ENCODE measurements at regions not wholly inside any gene's neighbourhood (a gene's known extent, or its start where the extent isn't known, plus 50 kb on each side); places are given as distances from the start of the nearest gene placed in this dataset.

DNA sequence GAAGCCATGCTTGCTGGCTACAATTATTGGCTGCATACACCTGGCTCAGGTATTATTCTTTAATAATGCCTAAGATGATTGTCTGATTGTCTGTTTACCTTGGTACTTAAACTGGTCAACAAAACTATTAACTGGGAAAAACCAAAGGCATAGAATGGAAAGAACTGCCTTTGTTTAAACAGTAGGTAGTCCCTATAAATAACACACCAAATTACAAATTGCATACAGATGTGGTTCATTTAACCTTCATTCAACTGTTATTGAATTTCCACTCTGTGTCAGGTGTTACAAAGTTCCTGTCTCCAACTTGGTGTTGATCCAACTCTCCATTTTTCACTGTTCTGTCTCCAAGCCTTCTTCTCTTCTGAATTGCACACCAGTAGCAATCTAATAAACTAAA lies 79.8 kb upstream of the FSCB start:
- Mint-ChIP-seq H3K9me3 (peaks cover 6% of the 10 kb centered on the region), H3K27ac (no peak overlapping the region), H3K27me3 (no peaks in the 10 kb centered on the region), H3K4me3 (no peak overlapping the region), H3K4me1 (ENCODE audit: low read depth) (no peaks in the 10 kb centered on the region), H3K36me3 (ENCODE audit: low read depth) (no peaks in the 10 kb centered on the region)
- no peak for DNase-seq

DNA sequence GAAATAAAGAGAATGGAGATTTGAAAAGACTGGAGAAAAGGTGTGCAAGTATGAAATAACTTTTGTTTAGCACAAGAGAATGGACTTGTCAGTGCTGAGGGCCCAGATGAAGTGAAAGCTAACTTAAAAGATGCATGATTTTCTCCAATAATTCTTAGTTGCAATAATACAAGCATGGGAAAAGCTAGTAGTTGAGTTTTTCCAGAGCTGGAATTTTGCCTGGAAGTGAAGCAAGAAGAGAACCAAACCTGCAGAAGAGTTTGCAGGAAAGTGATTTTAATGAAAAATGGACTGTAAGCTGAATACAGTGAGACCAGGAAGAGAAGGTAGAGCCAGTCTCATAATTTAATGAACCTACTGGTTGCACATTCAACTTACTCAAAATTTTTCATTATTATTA lies 69.3 kb upstream of the FSCB start:
- Mint-ChIP-seq H3K27me3 (no peaks in the 10 kb centered on the region), H3K4me1 (ENCODE audit: low read depth) (no peaks in the 10 kb centered on the region), H3K4me3 (no peak overlapping the region), H3K27ac (no peak overlapping the region), H3K36me3 (ENCODE audit: low read depth) (no peaks in the 10 kb centered on the region), H3K9me3 (peaks cover 11% of the 10 kb centered on the region)
- DNase-seq, result no peak

DNA sequence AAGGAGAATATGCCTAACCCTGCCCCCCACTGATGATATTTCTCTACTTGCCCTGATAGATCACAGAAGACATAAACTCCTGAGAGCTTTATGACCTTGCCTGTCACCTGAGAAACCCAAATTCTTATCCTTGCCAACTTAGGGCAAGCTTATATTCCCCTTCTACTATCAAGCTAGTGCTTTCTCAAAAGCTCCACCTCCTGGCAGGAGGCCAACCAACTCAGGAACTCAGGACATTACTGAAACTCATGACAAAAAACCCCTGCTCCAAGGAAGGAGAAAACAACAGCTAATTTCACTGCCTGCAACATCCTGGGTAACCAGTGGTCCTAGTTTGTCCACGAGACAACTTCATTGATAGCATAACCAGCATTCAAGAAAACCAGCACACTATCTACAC lies 60.9 kb upstream of the FSCB start:
- H3K27me3 Mint-ChIP-seq, result no peaks in the 10 kb centered on the region
- DNase-seq, result no peak
- H3K36me3 Mint-ChIP-seq (ENCODE audit: low read depth), result no peaks in the 10 kb centered on the region
- no peaks in the 10 kb centered on the region for H3K4me1 Mint-ChIP-seq (ENCODE audit: low read depth)
- no peak overlapping the region for H3K27ac Mint-ChIP-seq
- H3K9me3 Mint-ChIP-seq, result peaks cover 12% of the 10 kb centered on the region
- no peak overlapping the region for H3K4me3 Mint-ChIP-seq

DNA sequence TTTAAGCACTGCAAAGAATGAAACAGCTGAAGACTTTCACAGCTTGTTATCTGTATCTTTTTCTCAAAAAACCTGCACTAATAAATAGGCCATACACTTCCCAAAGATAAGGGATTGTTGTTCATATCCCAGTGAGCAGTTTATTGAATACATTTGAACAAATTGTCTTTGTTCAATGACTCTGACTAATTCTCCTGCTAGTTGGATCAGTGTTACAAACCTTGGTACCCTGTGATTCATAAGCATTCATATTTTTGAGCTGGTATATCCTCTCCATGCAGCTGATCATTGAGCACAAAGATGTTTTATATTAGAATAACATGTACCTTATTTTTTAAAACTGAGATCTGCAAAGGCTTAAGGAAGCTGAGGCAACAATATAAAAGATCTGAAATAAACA lies 58.9 kb upstream of the FSCB start:
- H3K4me3 Mint-ChIP-seq, result no peak overlapping the region
- no peaks in the 10 kb centered on the region for H3K4me1 Mint-ChIP-seq (ENCODE audit: low read depth)
- peaks cover 7% of the 10 kb centered on the region for H3K9me3 Mint-ChIP-seq
- H3K36me3 Mint-ChIP-seq (ENCODE audit: low read depth), result no peaks in the 10 kb centered on the region
- DNase-seq, result no peak
- no peaks in the 10 kb centered on the region for H3K27me3 Mint-ChIP-seq
- H3K27ac Mint-ChIP-seq, result no peak overlapping the region

DNA sequence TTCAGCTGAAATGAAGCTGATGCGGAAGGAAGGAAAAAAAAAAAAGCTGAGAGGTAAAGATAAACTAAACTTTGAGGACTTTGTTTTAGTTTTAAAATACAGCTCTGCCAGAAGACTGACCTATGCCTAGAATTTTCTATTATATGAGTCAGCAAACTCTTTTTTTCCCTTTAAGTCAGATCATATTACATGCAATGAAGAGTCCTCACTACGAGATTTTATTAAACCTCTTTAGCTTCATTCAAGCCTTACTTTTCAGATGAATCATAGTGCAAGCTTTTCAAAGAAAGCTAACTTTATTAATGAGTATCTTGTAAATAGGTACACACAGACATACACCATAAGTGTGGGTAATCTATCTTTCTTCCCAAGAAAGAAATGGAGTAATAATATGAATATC lies 57.8 kb upstream of the FSCB start:
- Mint-ChIP-seq H3K9me3 (peaks cover 3% of the 10 kb centered on the region), H3K36me3 (ENCODE audit: low read depth) (no peaks in the 10 kb centered on the region), H3K4me1 (ENCODE audit: low read depth) (no peaks in the 10 kb centered on the region), H3K27ac (no peak overlapping the region), H3K4me3 (no peak overlapping the region), H3K27me3 (no peaks in the 10 kb centered on the region)
- no peak for DNase-seq

Data from activated T-cell treated with anti-CD3 and anti-CD28 coated beads, Interleukin-2, amount 50 U/mL, for 24 hours (primary cell).